Caco-2 (cell line): ENCODE measurements at regions not wholly inside any gene's neighbourhood (a gene's known extent, or its start where the extent isn't known, plus 50 kb on each side); places are given as distances from the start of the nearest gene placed in this dataset.

Experiments
- BruUV-seq: library from RNA; stranded (reverse); fragments of 400-500 nt; replicated peaks from 2 replicates; lab custom pipeline; 2021; lab: Mats Ljungman, UMichigan
- CTCF ChIA-PET: fragments of 300-600 bp; sonication (Branson Sonifier 250); formaldehyde crosslinking; loops from one replicate; lab custom pipeline; 2022; ENCODE audit warnings: antibody characterized with exemption; lab: Charles Lee
- POLR2A ChIA-PET: fragments of 300-600 bp; sonication (Branson Sonifier 250); formaldehyde crosslinking; loops from one replicate; lab custom pipeline; 2022; ENCODE audit warnings: antibody characterized with exemption; lab: Charles Lee
- DNase-seq, 2 experiments: peaks; one replicate each; pipeline versions ENCODE4 v3.0.0 to v3.0.0-alpha.2; 2020 to 2022
- H3K27me3 ChIP-seq: replicated peaks from 2 replicates; pipeline ENCODE4 v1.6.0; 2011; ENCODE audit warnings: low read length; ENCODE audit not compliant: control insufficient read depth, insufficient read depth
- H3K36me3 ChIP-seq: 2 replicates; pipeline ENCODE4 v1.5.1; 2011; ENCODE audit warnings: low read length; ENCODE audit not compliant: control insufficient read depth, insufficient read depth
- H3K4me1 ChIP-seq: fragments of 250-450 bp; sonication (Bioruptor Pico); 2 replicates; pipeline ENCODE4 v1.5.1; 2020; ENCODE audit warnings: mild to moderate bottlenecking
- H3K4me3 ChIP-seq: 2 replicates; pipeline ENCODE4 v1.5.1; 2011; ENCODE audit warnings: low read depth, mild to moderate bottlenecking, control low read depth, low read length
- H3K9me3 ChIP-seq: fragments of 250-450 bp; sonication (Bioruptor Pico); 2 replicates; pipeline ENCODE4 v1.5.1; 2020; ENCODE audit warnings: mild to moderate bottlenecking, moderate library complexity
- H3K27ac Mint-ChIP-seq: one replicate; pipeline ENCODE4 v1.8.0; 2022; ENCODE audit warnings: mixed read lengths; ENCODE audit not compliant: unreplicated experiment
- H3K27me3 Mint-ChIP-seq: one replicate; pipeline ENCODE4 v1.8.0; 2022; ENCODE audit warnings: mixed read lengths; ENCODE audit not compliant: insufficient read depth, unreplicated experiment
- H3K36me3 Mint-ChIP-seq: one replicate; pipeline ENCODE4 v1.8.0; 2022; ENCODE audit warnings: mild to moderate bottlenecking, mixed read lengths; ENCODE audit not compliant: insufficient read depth, unreplicated experiment
- H3K4me1 Mint-ChIP-seq: one replicate; pipeline ENCODE4 v1.8.0; 2022; ENCODE audit warnings: low read depth, mixed read lengths; ENCODE audit not compliant: unreplicated experiment
- H3K4me3 Mint-ChIP-seq: one replicate; pipeline ENCODE4 v1.8.0; 2022; ENCODE audit warnings: mild to moderate bottlenecking, moderate library complexity, mixed read lengths; ENCODE audit not compliant: unreplicated experiment
- H3K9me3 Mint-ChIP-seq: one replicate; pipeline ENCODE4 v1.8.0; 2022; ENCODE audit warnings: mixed read lengths; ENCODE audit not compliant: unreplicated experiment
- CTCF ChIP-seq, 2 experiments: fragments of 200-600 bp in 1 of 2; IDR thresholded peaks; 1 replicate in 1 of 2; 2 replicates in 1 of 2; pipeline versions ENCODE4 v1.5.1 to v1.8.0; 2011 to 2022; ENCODE audit warnings: antibody characterized with exemption in 1 of 2, control low read depth in 1 of 2, inconsistent platforms in 1 of 2, low read depth in 1 of 2, low read length in 1 of 2, mild to moderate bottlenecking in 1 of 2, moderate library complexity in 1 of 2; ENCODE audit not compliant: insufficient read depth in 1 of 2, severe bottlenecking in 1 of 2, unreplicated experiment in 1 of 2
- intact Hi-C: fragments of 100-400 bp; cut with micrococcal nuclease; formaldehyde crosslinking; loops from one replicate; pipeline ENCODE4 v1.10.0; 2022; ENCODE audit not compliant: unreplicated experiment

GRCh38 chr5:109496112-109496511, 86.3 kb upstream of the PJA2 start:
- Mint-ChIP-seq H3K36me3 (no peaks in the 10 kb centered on the region), H3K4me1 (no peaks in the 10 kb centered on the region), H3K4me3 (no peak overlapping the region), H3K27ac (no peak overlapping the region), H3K9me3 (no peaks in the 10 kb centered on the region), H3K27me3 (peaks cover 11% of the 10 kb centered on the region)
- POLR2A ChIA-PET, result no interaction called here
- Histone ChIP-seq H3K27me3 (no peaks in the 10 kb centered on the region), H3K4me1 (no peaks in the 10 kb centered on the region), H3K36me3 (no peaks in the 10 kb centered on the region), H3K4me3 (no peak overlapping the region), H3K9me3 (no peaks in the 10 kb centered on the region)
- CTCF ChIA-PET, result no interaction called here
- no peak for DNase-seq
- no TSS peak for BruUV-seq
- TF ChIP-seq CTCF (IDR thresholded peaks at IDR 0.05; ENCODE audit: insufficient read depth in 1 of 2, low read depth in 1 of 2, low read length in 1 of 2, severe bottlenecking in 1 of 2, unreplicated experiment in 1 of 2), result no peak
- intact Hi-C loops, result no loop called here

DNA sequence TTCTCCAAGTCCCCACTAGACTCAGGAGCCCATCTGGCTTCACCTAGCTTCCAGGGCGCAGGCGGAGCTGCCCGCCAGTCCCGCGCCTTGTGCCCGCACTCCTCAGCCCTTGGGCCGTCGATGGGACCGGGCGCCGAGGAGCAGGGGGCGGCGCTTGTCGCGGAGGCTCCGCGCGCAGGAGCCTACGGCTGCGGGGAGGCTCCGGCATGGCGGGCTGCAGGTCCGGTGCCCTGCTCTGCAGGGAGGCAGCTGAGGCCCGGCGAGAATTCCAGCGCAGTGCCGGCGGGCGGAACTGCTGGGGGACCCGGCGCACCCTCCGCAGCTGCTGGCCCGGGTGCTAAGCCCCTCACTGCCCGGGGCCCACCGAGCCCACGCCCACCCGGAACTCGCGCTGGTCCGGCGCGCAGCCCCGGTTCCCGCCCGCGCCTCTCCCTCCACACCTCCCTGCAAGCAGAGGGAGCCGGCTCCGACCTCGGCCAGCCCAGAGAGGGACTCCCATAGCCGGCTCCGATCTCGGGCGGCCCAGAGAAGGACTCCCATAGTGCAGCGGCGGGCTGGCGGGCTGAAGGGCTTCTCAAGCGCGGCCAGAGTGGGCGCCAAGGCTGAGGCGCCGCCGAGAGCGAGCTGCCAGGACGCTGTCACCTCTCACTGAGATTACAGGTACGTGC, 78.1 kb upstream of the PJA2 start:
- Histone ChIP-seq H3K9me3 (no peaks in the 10 kb centered on the region), H3K27me3 (no peaks in the 10 kb centered on the region), H3K4me3 (no peak overlapping the region), H3K4me1 (no peaks in the 10 kb centered on the region), H3K36me3 (no peaks in the 10 kb centered on the region)
- DNase-seq, result no peak
- Mint-ChIP-seq H3K27ac (no peak overlapping the region), H3K4me3 (no peak overlapping the region), H3K36me3 (no peaks in the 10 kb centered on the region), H3K9me3 (no peaks in the 10 kb centered on the region), H3K4me1 (no peaks in the 10 kb centered on the region), H3K27me3 (peaks cover 6% of the 10 kb centered on the region)
- ChIA-PET CTCF (no interaction called here), POLR2A (no interaction called here)
- no peak for TF ChIP-seq CTCF (IDR thresholded peaks at IDR 0.05; ENCODE audit: insufficient read depth in 1 of 2, low read depth in 1 of 2, low read length in 1 of 2, severe bottlenecking in 1 of 2, unreplicated experiment in 1 of 2)
- BruUV-seq, result no TSS peak
- intact Hi-C loops, result no loop called here

GRCh38 chr5:109486200-109486804, 76.5 kb upstream of the PJA2 start:
- Mint-ChIP-seq H3K9me3 (no peaks in the 10 kb centered on the region), H3K27me3 (peaks cover 6% of the 10 kb centered on the region), H3K36me3 (no peaks in the 10 kb centered on the region), H3K4me3 (no peak overlapping the region), H3K27ac (no peak overlapping the region), H3K4me1 (no peaks in the 10 kb centered on the region)
- no peak for DNase-seq
- Histone ChIP-seq H3K27me3 (no peaks in the 10 kb centered on the region), H3K4me3 (no peak overlapping the region), H3K4me1 (no peaks in the 10 kb centered on the region), H3K9me3 (no peaks in the 10 kb centered on the region), H3K36me3 (no peaks in the 10 kb centered on the region)
- intact Hi-C loops, result no loop called here
- ChIA-PET POLR2A (no interaction called here), CTCF (no interaction called here)
- no peak for TF ChIP-seq CTCF (IDR thresholded peaks at IDR 0.05; ENCODE audit: insufficient read depth in 1 of 2, low read depth in 1 of 2, low read length in 1 of 2, severe bottlenecking in 1 of 2, unreplicated experiment in 1 of 2)
- BruUV-seq, result no TSS peak
